Omental fat pad (tissue), 3 donors: ENCODE measurements at regions not wholly inside any gene's neighbourhood (a gene's known extent, or its start where the extent isn't known, plus 50 kb on each side); places are given as distances from the start of the nearest gene placed in this dataset.

Experiments
- ATAC-seq: fragments of 150-250 bp; one replicate; pipeline ENCODE4 v1.9.1; 2016; ENCODE audit warnings: mild to moderate bottlenecking, moderate library complexity; ENCODE audit not compliant: low FRiP score
- DNase-seq: peaks from one replicate; pipeline ENCODE4 v3.0.0-alpha.2; 2019; ENCODE audit warnings: low spot score
- CTCF ChIP-seq, 3 donors: fragments of 450-650 bp; IDR thresholded peaks; one replicate each; pipeline ENCODE4 v1.5.1; 2016 to 2017; ENCODE audit warnings: antibody characterized with exemption in 3 of 3, mild to moderate bottlenecking in 3 of 3, moderate library complexity in 2 of 3

GRCh38 chr1:58883888-58884482 lies 100.1 kb upstream of the JUN start:
- DNase-seq: no peak
- no peak for TF ChIP-seq CTCF (IDR thresholded peaks at IDR 0.05)
- ATAC-seq: no peak

GRCh38 chr1:58884706-58885661 lies 101.1 kb upstream of the JUN start:
- TF ChIP-seq CTCF (IDR thresholded peaks at IDR 0.05): no peak
- DNase-seq: no peak
- no peak for ATAC-seq

GRCh38 chr1:58885998-58886397 lies 102.2 kb upstream of the JUN start:
- no peak for ATAC-seq
- no peak for TF ChIP-seq CTCF (IDR thresholded peaks at IDR 0.05)
- no peak for DNase-seq

GRCh38 chr1:58886611-58887010 lies 102.8 kb upstream of the JUN start:
- ATAC-seq (no peak), DNase-seq (no peak)
- TF ChIP-seq CTCF (IDR thresholded peaks at IDR 0.05): no peak

GRCh38 chr1:58887059-58887458 lies 103.2 kb upstream of the JUN start:
- no peak for ATAC-seq

GRCh38 chr1:58888833-58889232 lies 105.0 kb upstream of the JUN start:
- no peak for TF ChIP-seq CTCF (IDR thresholded peaks at IDR 0.05)
- ATAC-seq: no peak
- no peak for DNase-seq

More at GRCh38 chr1:58887059-58887458, 103.2 kb upstream of the JUN start:
- no peak for TF ChIP-seq CTCF (IDR thresholded peaks at IDR 0.05)
- DNase-seq: no peak
